NCI-H2196 treated with DMSO at 0.1 percent for 48 hours (cell line): ENCODE measurements at regions not wholly inside any gene's neighbourhood (a gene's known extent, or its start where the extent isn't known, plus 50 kb on each side); places are given as distances from the start of the nearest gene placed in this dataset.

Experiments used
- DNase-seq: peaks from one replicate; lab custom pipeline; 2025; ENCODE audit not compliant: unreplicated experiment; lab: John Stamatoyannopoulos, UW

DNA sequence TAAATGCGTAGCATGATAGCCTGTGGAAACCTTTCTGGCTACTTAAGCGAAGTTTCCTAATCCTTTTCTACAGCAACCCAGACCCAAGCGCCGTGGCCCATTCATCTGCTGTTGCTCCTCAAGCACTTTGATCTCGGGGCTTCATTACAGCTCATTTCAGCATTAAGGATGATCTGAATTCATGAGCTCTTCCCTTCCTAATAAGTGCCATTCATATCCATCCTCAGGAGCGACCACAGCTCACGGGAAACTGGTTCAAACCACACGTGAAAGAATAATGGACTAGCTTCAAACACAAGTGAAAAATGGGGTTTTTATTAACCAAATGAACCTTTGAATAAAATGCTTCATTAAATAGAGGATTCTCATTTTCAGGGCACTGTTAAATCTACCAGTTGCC lies 202.6 kb upstream of the LEF1 start:
- DNase-seq = no peak

DNA sequence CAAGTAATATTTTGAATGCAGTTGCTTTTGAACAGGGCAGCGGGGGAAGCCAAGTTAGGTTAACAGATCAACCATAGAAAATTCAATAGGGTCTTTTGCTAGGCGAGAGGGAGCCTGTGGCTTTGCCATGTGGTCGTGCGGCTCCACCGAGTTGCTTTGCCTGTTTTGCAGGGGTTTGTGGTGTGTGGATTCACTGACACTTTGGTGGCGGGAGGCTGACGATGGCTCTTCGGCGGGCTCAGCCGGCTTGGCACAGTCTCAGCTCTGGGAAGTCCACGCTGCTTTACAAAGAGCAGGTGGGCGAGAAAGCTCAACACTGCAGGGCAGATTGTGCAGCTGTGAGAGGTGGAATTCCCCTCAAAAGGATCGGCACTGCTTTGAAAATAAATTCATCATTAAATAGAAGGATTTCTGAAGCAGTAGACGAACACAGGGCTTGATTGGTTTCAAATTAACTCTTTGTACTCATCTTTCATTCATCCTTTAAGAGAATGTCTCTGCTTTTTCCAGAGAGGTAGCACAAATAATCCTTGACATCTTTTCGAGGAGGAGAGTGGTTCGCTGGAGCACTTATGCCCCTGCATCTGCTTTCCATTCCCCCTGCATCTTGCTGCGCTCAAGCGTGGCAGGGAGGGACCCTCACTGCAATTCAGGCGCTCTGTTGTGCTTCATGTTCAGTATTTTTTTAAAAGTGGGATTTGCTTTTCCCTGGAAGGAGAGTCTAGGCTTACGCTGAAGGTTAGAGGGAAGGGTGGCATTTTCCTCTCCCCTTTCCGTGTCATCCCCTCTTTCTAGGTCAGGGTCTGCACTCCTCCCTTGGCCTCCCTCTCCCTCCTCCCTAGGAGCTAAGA lies 201.8 kb upstream of the LEF1 start:
- DNase-seq = no peak

DNA sequence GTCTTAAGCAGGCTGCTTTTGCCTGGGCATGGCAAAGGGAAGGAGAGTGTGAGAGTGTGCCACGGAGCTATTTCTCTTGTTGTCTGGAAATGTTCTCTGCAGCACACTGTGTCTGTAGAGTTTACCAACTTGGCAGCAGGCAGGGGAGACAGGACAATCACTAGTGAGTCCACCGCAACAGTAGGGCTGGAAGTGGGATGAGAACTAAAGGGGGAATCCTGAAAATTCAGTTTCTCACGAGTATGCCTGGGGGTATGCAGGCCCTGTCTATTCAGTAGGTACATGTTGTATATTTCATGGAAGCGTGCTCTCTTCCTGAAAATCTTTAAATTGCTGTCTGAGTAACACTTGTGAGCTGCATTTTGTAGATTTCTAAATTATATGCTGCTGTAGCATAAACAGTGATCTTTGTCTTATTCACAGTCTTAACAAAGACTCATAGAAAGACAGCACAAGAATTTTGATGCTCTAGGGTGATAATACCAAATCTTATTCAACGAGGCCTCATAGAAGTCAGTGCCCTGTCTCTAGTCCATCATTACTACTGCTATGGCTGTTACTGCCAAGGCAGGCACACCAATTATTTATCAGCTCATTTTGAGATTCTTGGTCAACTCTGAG lies 200.4 kb upstream of the LEF1 start:
- no peak for DNase-seq

DNA sequence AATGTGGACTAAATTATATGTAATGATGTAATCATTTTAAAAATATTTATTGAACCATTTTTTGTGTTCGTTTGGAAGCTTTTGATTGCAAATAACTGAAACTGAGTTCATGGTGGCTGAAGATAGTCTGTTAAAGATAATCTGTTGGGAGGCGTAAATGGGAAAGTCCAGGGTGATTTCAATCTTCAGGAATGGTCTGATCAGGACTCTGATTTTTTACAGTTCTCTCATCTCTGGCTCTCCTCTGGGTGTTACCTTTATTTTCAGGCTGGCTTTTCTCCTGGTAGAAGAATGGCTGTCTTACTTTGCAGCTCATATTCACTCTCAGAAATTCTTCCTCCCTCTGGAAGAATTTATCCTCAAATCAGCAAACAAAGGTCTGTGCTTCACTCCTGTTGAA lies 199.0 kb upstream of the LEF1 start:
- DNase-seq = no peak

DNA sequence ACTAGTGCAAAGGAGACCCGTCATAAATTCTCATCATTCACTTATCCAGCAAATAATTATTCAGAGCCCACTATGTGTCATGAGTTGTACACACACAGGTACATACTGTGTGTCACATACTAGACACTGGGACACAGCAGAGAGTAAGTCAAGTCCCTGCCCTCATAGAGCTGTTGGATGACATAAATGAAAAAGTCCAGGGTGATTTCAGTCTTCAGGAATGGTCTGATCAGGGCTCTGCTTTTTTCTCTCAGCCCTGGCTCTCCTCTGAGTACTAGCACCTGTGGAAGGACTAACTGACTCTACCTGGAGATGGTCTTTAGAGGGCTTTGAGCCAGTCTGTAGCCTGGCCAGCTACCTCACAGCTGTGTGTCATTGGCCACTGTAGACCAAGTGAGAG lies 198.0 kb upstream of the LEF1 start:
- DNase-seq = no peak

DNA sequence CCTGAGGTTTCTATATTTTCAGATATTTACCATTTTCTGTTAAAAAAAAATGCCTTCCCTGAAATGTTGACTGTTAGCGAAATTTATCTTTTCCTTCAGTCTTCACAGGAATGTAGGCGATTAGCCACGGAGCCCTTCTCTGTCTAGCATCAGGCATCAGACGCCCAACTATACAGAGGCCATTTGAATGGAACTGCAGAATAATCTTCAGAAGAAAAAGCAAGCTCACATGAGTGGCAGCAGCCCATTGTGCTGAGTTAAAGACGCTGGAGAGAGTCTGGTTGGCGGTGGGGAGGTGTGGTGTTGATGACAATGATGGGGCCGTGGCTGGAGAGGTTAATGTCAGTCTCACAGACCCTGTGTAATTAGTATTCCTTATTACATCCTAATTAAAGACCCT lies 196.8 kb upstream of the LEF1 start:
- DNase-seq = no peak

DNA sequence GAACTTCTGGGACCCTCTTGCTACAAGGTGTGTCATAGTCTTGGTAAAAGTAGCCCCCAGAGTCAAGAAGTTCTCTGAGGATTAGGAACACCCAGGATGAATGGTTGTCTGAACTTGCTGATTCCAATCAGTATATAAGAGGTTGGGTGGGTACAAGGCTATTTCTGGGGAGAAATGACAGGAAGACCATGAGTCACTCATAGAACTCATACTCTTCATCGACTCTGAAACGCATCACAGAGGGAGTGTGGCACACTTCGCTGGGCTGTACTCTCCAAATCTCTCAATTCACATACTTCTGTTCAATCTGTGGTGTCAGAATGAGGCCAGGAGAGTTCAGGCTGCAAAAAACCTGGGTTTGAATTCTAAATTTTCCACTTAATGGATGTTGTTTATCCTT lies 193.2 kb upstream of the LEF1 start:
- no peak for DNase-seq

DNA sequence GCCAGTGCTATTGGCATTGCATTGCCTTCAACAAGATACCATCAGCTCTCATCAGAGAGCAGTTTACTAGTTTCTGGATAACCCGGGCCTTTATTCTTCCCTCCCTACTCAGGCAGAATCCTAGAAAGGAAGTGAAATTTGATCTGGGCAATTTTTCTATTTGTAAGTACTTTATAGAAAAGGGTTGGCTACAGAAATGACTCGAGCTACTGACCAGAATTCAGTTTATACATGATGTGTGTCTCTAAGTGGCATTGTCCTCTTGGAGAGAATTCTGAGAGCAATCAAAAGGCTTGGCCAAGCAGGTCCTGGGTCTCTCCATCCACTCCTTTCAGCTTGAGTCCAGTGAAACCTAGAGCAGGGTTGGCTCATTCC lies 192.7 kb upstream of the LEF1 start:
- no peak for DNase-seq

DNA sequence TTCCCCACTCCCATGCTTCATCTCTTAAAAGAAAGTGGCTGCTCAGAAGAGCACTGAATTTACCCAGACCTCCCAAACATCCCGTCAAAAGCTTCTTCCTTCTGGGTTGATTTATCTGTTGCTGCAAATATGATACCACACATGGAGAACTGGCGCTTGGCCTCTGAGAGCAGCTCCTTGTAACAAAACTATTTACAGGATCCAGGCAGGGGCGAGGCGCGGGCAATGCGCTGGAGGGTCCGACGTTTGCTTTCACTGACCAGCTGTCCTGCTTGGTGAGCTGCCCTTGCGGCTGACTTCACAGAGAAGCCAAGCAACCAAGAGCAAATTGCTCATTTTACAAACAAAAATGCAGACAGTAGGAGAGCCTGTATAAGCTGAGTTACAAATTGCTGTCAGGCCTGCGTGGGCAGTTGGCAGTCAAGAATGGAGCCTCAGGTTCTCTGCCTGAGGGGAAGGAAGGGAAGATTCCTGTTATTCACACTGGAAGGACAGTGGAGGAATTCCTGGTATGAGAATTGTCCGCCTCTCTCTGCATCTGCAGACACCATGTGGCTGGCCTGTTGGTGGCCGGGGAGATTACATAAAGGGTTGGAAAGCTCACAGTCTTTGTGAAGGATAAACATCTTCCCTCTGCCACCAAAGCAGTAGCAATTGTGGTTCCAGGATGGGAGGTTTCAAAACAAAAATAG lies 192.2 kb upstream of the LEF1 start:
- DNase-seq = no peak

DNA sequence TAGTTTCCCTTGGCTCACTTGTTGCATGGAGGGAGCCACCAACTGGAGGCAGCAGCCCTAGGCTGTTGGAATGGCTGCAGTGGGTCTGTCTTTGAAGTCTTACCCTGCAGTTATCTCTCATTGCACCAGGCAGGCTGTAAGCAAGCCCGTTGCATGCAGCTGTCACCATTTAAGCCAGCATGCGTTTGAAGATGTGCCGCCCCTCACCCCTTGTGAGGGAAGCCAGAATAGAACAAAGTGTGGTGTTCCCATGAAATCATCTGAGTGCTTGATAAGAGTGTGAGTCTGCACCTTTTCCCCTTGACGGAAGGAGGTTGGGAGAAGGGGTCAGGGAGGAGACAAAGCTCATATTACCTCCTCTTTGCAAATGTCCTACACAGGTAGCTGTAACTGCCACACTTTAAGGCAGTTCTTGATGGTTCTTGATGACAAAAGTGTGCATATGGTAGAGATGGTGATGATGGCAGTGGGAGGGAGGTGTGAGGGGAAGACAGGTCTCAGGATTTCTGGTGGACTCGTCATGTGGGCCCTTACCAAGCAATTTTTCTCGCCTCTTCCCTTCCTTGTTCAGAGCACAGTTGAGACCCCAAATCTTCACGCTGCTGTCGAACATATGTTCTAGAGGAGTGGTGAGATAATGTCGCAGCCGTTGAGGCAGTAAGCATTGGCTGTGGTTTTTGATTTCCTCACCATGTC lies 191.4 kb upstream of the LEF1 start:
- DNase-seq = no peak

DNA sequence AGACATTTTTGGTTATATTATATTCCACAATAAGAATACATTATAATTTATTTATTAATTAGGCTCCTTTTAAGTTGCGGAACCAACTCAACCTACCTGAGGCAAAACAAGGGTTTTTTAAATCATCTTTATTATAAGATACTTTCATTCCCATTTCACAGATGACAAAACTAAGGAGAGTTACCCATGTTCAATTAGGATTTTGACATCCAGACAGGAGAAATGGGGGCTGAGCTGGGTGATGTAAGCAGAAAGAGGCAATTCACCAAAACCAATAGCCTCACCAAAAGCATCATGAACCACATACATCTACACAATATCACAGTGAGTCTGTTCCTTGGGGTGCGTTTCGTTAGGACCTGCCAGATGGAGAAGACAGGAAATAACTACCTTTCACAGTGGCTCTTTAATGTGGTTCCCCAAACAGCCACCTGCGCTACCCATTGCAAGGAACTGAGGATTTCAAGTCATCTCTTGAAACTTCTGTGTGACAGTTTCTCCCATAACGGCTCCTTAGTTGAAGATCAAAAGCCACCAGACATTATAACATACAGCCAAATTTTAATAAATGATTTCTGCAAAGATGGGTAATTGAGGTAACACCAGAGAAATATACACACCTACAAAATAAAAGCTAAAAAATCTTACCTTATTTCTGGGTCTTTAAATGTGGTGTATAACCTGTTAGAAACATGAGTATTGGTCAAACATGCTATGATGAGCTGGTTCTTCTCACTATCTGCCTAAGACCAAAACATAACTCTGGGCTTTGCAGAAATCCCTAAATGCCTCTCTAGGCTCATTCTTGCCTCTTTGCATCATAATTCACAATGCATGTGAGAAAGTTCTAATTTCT lies 190.6 kb upstream of the LEF1 start:
- DNase-seq = no peak

DNA sequence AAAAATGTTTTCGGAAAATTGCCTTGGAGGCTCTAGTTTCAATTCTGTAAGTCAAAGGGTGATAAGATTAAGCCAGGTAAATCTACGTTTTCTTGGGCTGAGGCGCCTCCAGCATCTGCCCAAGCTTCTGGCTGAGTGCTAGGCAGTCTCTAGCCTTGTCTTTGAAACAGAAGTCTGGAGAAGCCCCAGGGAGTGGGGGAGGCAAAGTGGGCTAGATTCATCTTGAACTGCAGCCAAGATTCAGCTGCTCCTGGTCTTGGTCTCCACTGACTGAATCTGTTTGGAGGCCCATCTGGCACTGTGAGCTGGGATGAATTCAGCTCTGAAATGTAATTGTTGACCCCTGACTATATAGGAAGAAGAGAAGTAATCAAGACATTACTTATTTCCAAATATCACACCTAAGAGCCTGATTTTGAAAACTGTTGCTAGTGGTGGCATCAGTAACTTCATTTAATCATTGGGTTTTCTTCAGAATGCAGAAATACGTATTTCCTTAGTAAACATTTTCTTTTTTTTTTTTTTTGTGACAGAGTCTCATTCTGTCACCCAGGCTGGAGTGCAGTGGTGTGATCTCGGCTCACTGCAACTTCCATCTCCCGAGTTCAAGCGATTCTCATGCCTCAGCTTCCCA lies 187.3 kb upstream of the LEF1 start:
- DNase-seq = no peak

DNA sequence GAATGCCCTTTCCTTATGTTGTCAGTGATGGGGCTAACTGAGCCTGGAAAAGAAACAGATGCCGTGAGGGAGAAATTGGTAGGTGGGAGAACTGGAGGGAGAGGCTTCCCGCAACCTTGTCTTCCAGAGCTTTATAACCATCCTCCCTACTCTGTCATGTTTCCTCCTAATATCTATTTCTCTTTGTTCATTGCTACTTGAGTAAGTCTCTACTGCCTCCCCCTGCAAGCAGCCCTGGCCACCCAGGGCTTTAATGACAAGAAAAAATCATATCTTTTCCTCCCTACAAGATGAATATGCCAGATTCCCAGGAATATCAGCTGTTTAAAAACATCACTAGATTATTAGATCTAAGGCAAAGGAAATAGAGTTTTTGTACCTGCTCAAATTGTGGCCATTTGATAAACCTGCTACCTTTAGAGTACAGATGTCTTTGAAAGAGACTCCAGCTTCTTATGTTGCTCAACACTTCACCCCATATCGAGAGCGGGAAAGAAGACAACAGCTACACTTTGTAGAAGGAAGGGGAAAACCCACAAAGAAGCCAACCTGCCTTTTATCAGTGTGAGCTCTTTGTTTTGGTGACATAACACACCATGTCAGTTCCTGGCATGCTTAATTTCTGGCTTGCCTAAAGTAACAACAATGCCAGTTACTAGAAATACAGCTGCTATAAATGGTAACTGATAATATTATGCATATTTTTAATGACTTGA lies 186.6 kb upstream of the LEF1 start:
- no peak for DNase-seq

DNA sequence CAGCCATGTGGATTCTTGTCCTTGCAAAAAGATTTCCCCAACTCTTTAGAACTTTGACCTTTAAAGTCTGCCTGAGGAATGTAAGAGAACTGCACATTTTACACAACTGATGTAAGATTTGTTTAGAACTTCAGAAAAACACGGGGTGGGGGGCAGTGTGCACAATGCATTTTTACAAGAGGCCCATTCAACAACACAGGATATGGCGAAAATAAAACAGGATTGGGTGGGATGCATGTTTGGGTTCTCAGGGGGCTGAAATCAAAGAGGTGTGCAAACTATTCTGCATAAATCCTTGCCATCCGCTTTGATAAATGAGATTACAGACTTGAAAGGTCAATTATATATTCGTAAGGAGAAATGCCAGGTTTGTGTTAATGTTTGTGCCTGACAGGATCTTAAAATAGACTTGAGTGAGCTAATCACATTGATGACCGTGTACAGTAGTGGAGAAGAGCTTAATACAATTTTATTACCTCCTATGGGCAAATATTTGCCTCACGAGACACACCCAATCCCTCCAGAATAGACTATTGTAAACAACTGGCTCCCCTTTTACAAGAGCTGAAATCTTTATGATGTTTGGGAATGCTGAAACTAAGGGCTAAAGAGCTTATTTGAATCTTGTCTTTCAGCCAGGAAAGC lies 184.1 kb upstream of the LEF1 start:
- DNase-seq = no peak

DNA sequence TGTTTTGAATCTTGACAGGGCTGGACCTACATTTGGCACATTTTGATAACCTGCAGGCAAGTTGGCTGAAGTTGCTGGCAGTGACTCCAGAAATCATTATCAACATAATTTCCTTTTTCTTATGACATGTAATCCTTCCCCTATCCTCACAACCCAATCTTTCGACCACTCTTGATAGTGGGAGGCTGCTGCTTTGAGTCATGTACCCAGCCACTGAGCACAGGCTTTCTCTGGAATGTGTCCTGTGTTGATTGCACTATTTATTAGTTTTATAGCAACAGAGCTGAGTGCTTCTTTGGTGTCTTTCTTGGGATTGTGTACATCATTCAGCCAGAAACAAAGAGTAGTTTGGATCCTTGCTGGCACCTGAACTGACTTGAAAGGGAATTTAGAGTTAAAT lies 183.1 kb upstream of the LEF1 start:
- DNase-seq = no peak

DNA sequence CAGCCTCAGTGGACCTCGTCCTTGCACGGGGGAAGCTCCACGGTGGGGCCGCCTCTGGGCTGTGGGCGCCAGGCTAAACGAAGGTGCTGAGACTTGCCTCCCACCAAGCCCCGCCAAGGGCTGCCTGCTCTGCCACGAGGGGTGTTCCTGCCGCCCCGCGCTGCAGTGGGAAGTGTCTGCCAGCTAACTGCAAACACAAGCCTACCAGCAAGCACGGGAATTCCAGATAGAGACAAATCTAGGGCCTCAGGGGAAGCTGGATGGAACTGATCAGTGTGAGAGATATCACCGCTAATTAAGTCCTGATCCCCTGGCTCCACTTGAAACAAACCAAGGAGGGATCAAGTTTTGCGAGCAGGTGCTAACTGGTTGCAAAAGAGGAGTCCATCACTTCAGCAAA lies 181.6 kb upstream of the LEF1 start:
- no peak for DNase-seq

DNA sequence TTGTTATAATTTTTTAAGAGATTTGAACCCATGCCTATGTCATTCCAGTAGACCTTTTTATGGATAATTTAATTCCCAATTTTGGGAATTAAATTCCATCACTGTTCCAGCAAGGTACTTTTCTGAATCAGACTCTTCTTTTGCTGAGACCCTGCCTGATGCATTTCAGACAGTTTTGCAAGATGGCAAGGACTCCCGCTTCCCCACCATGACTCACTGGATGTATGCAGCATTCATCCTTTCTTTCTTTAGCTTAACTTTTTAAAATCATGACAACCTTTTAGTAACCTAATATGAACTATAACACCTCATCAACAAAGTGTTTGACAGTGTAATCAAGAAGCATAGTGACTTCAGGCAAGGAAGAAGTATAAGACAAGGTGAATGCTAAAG lies 178.1 kb upstream of the LEF1 start:
- no peak for DNase-seq

DNA sequence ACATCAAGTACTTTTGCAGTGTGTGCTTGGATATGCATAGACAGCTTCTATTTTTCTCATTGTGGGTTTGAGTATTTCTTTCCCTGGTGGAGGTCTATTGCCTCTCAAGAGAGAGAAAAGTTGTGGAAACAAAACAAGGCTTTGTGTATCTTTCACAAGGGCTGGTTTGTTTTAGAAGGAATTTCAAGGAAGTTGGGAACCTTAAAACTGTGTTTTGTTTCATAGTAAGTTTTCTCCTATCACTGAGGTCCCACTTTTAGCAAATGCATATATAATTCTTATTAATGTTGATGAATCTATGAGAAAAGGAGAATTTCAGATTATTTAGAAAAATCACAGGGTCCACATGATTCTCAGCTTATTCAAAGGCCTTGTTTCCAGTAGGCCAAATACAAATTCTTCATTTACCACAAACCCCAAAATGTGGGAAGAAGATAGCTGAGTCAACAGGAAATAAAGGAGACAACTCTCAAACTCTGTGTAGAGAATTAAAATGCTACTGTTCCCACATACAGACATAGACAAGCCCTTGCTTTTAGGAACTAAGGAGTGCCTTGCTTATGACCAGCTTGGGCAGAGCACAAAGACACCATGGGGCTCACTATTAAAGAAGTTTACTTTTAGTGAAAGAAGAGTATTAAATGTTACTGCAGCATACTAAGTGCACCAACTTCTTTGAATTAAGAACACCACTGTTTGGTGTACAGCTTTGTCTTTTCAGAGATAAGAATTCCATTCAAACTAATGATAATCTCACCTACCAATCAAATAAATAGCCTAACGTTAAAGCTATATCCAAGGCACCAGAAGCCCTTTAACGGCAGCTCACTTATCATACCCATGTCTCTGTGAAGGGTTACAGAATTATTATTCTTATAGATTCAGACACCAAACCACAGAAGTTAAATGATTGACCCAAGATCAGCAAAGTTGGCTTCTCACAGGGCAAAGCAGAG lies 177.4 kb upstream of the LEF1 start:
- no peak for DNase-seq
